B cell (primary cell): ENCODE measurements at regions not wholly inside any gene's neighbourhood (a gene's known extent, or its start where the extent isn't known, plus 50 kb on each side); places are given as distances from the start of the nearest gene placed in this dataset.

Experiments
- ATAC-seq: fragments of 200-7000 bp; cut with Tn5 transposase; one replicate; pipeline ENCODE4 v1.10.0; 2021; ENCODE audit warnings: low read depth, mild to moderate bottlenecking, moderate number of reproducible peaks, moderate library complexity
- CTCF ChIA-PET: fragments of 350-600 bp; sonication (Branson Sonifier 250); formaldehyde crosslinking; loops from one replicate; lab custom pipeline; 2021; ENCODE audit warnings: antibody characterized with exemption, inconsistent platforms; lab: Charles Lee
- POLR2A ChIA-PET: fragments of 350-600 bp; sonication (Branson Sonifier 250); formaldehyde crosslinking; loops from one replicate; lab custom pipeline; 2021; ENCODE audit warnings: antibody characterized with exemption; lab: Charles Lee
- DNase-seq: peaks from one replicate; pipeline ENCODE4 v3.0.0; 2013
- H2AFZ ChIP-seq: 2 replicates; pipeline ENCODE4 v1.6.1; 2012; ENCODE audit warnings: mild to moderate bottlenecking, low read depth, low read length; ENCODE audit not compliant: insufficient read depth, poor library complexity, severe bottlenecking
- H3K27ac ChIP-seq, 2 donors: 1 replicate in 1 of 2; 2 replicates in 1 of 2; pipeline ENCODE4 v1.5.1; 2012 to 2013; ENCODE audit warnings: low read length in 2 of 2, mild to moderate bottlenecking in 2 of 2, moderate library complexity in 1 of 2
- H3K27me3 ChIP-seq, 4 experiments: fragments of 200-600 bp in 1 of 4; sonication (generic) in 1 of 4; replicated peaks in 1 of 4; 1 replicate in 2 of 4; 2 replicates in 2 of 4; pipeline versions ENCODE4 v1.6.1 to v1.7.0; 2013 to 2016; ENCODE audit warnings: low read length in 3 of 4, mild to moderate bottlenecking in 2 of 4, mixed read lengths in 1 of 4, moderate library complexity in 1 of 4; ENCODE audit not compliant: insufficient read depth in 4 of 4, control insufficient read depth in 3 of 4; ENCODE audit errors: control extremely low read depth in 1 of 4
- H3K36me3 ChIP-seq, 2 experiments: replicated peaks in 1 of 2; 1 replicate in 1 of 2; 2 replicates in 1 of 2; pipeline versions ENCODE4 v1.6.1 to v1.7.1; 2013; ENCODE audit warnings: low read length in 1 of 2; ENCODE audit not compliant: insufficient read depth in 2 of 2, control insufficient read depth in 1 of 2; ENCODE audit errors: control extremely low read depth in 1 of 2, extremely low read depth in 1 of 2
- H3K4me1 ChIP-seq, 2 donors: fragments of 200-600 bp in 1 of 2; sonication (generic) in 1 of 2; 1 replicate in 1 of 2; 2 replicates in 1 of 2; pipeline versions ENCODE4 v1.5.1 to v1.6.1; 2013 to 2017; ENCODE audit warnings: low read length in 2 of 2; ENCODE audit not compliant: control insufficient read depth in 2 of 2, insufficient read depth in 2 of 2
- H3K4me2 ChIP-seq: replicated peaks from 2 replicates; pipeline ENCODE3; 2012; ENCODE audit warnings: mild to moderate bottlenecking, low read depth, low read length; ENCODE audit not compliant: poor library complexity, severe bottlenecking
- H3K4me3 ChIP-seq, 5 experiments: fragments of 200-600 bp in 1 of 5; sonication (generic) in 1 of 5; 1 replicate in 3 of 5; 2 replicates in 2 of 5; pipeline versions ENCODE4 v1.5.1 to v1.7.0; 2011 to 2016; ENCODE audit warnings: low read length in 4 of 5, mild to moderate bottlenecking in 4 of 5, low read depth in 2 of 5, control low read depth in 1 of 5, moderate library complexity in 1 of 5; ENCODE audit not compliant: insufficient read depth in 1 of 5; ENCODE audit errors: control extremely low read depth in 1 of 5, extremely low read depth in 1 of 5
- H3K79me2 ChIP-seq: fragments of 200-600 bp; sonication (generic); one replicate; pipeline ENCODE4 v1.6.0; 2016; ENCODE audit warnings: low read length; ENCODE audit not compliant: control insufficient read depth, insufficient read depth
- H3K9ac ChIP-seq: fragments of 200-600 bp; sonication (generic); 2 replicates; pipeline ENCODE4 v1.6.1; 2017; ENCODE audit warnings: mild to moderate bottlenecking, low read length, moderate library complexity
- H3K9me3 ChIP-seq, 3 donors: one replicate each; pipeline versions ENCODE4 v1.6.1 to v1.7.1; 2013; ENCODE audit warnings: low read length in 2 of 3; ENCODE audit not compliant: control insufficient read depth in 2 of 3, insufficient read depth in 1 of 3; ENCODE audit errors: control extremely low read depth in 1 of 3
- H4K20me1 ChIP-seq: 2 replicates; pipeline ENCODE4 v1.6.0; 2012; ENCODE audit warnings: mild to moderate bottlenecking, low read length; ENCODE audit not compliant: insufficient read depth, control insufficient read depth, poor library complexity, severe bottlenecking
- H3K27ac Mint-ChIP-seq: one replicate; pipeline ENCODE4 v1.8.0; 2021; ENCODE audit warnings: mixed read lengths
- H3K27me3 Mint-ChIP-seq: one replicate; pipeline ENCODE4 v1.8.0; 2021; ENCODE audit warnings: mixed read lengths
- H3K4me1 Mint-ChIP-seq: one replicate; pipeline ENCODE4 v1.8.0; 2021; ENCODE audit warnings: mixed read lengths
- H3K4me3 Mint-ChIP-seq: one replicate; pipeline ENCODE4 v1.8.0; 2021; ENCODE audit warnings: mixed read lengths
- H3K9me3 Mint-ChIP-seq: one replicate; pipeline ENCODE4 v1.8.0; 2022; ENCODE audit warnings: mixed read lengths; ENCODE audit not compliant: insufficient read depth
- CTCF ChIP-seq: fragments of 200-600 bp; IDR thresholded peaks from one replicate; pipeline ENCODE4 v1.8.0; 2022; ENCODE audit warnings: antibody characterized with exemption, mild to moderate bottlenecking
- EZH2 ChIP-seq: IDR thresholded peaks from 2 replicates; pipeline ENCODE4 v1.6.1; 2012; ENCODE audit warnings: borderline replicate concordance, low read depth, mild to moderate bottlenecking, moderate library complexity, low read length; ENCODE audit not compliant: insufficient read depth, poor library complexity, severe bottlenecking
- WGBS: methylation state at CpG from one replicate; pipeline ENCODE4 v1.1.5; 2013; ENCODE audit warnings: missing lambda C conversion rate; ENCODE audit not compliant: insufficient coverage; 5-methylcytosine and 5-hydroxymethylcytosine counted together
- intact Hi-C: fragments of 100-400 bp; cut with micrococcal nuclease; formaldehyde crosslinking; loops from one replicate; pipeline ENCODE4 v1.10.0; 2022

- WGBS: 20% methylated on average over 1 of the region's 5 CpGs
- no peaks in the 10 kb centered on the region for H3K79me2 ChIP-seq
- no peaks in the 10 kb centered on the region for H3K27me3 Mint-ChIP-seq
- TF ChIP-seq EZH2 (no peak), CTCF (no peak)
- ChIA-PET CTCF (no interaction called here), POLR2A (no interaction called here)
- no peak overlapping the region for H3K4me2 ChIP-seq
- no peak overlapping the region for H2AFZ ChIP-seq
- H3K4me1 ChIP-seq: no peaks in the 10 kb centered on the region
- no peak overlapping the region for H3K4me3 Mint-ChIP-seq
- no peak overlapping the region for H3K9ac ChIP-seq
- intact Hi-C loops: no loop called here
- no peaks in the 10 kb centered on the region for H3K36me3 ChIP-seq
- no peak overlapping the region for H3K4me3 ChIP-seq
- no peaks in the 10 kb centered on the region for H3K9me3 ChIP-seq
- no peak overlapping the region for H3K27ac Mint-ChIP-seq
- H3K4me1 Mint-ChIP-seq: no peaks in the 10 kb centered on the region
- no peaks in the 10 kb centered on the region for H3K27me3 ChIP-seq
- H3K27ac ChIP-seq: no peak overlapping the region
- peaks cover 2% of the 10 kb centered on the region for H3K9me3 Mint-ChIP-seq
- ATAC-seq (no peak), DNase-seq (no peak)
- H4K20me1 ChIP-seq: no peaks in the 10 kb centered on the region
These were observed 244.5 kb upstream of the PTER start for GRCh38 chr10:16192337-16192736.

- Histone ChIP-seq H3K4me2 (no peak overlapping the region), H3K4me1 (no peaks in the 10 kb centered on the region), H3K36me3 (no peaks in the 10 kb centered on the region), H3K9me3 (no peaks in the 10 kb centered on the region), H4K20me1 (no peaks in the 10 kb centered on the region), H3K27me3 (no peaks in the 10 kb centered on the region), H2AFZ (no peak overlapping the region), H3K9ac (no peak overlapping the region), H3K79me2 (no peaks in the 10 kb centered on the region), H3K27ac (no peak overlapping the region), H3K4me3 (no peak overlapping the region)
- ChIA-PET POLR2A (no interaction called here), CTCF (no interaction called here)
- TF ChIP-seq CTCF: no peak
- TF ChIP-seq EZH2: no peak
- Mint-ChIP-seq H3K4me3 (no peak overlapping the region), H3K9me3 (peaks cover 2% of the 10 kb centered on the region), H3K4me1 (no peaks in the 10 kb centered on the region), H3K27ac (no peak overlapping the region), H3K27me3 (no peaks in the 10 kb centered on the region)
- 90% methylated on average over 1 of the region's 3 CpGs for WGBS
- ATAC-seq (no peak), DNase-seq (no peak)
- intact Hi-C loops: no loop called here
These were observed 243.6 kb upstream of the PTER start for GRCh38 chr10:16193241-16193640.
